ENCODE measurements at regions not wholly inside any gene's neighbourhood (a gene's known extent, or its start where the extent isn't known, plus 50 kb on each side); places are given as distances from the start of the nearest gene placed in this dataset.
A peak's percentile ranks its signal among the peaks of the same experiment; 100 is the strongest.
"Not testable (repeated sequence)": the region's sequence is repeated elsewhere in the genome, so short reads cannot be mapped to it uniquely, and the experiment has no call there.

GRCh38 chr1:174105086-174105485 is 54.2 kb upstream of the RABGAP1L start:
- no peak for DNase-seq (ENCODE audit: low spot score)

- no peak for DNase-seq (ENCODE audit: low spot score)
Observed at GRCh38 chr1:174103766-174104165, 55.6 kb upstream of the RABGAP1L start.

- not testable (repeated sequence) for DNase-seq (ENCODE audit: low spot score)
Observed at GRCh38 chr1:174101976-174102375, 57.3 kb upstream of the RABGAP1L start.

- DNase-seq (ENCODE audit: low spot score): no peak
Observed at GRCh38 chr1:174097426-174097825, 61.9 kb upstream of the RABGAP1L start.

- not testable (repeated sequence) for DNase-seq (ENCODE audit: low spot score)
Observed at GRCh38 chr1:174093789-174094188, 65.5 kb upstream of the RABGAP1L start.

GRCh38 chr1:174090471-174090870 is 68.3 kb upstream of the RC3H1 start:
- DNase-seq (ENCODE audit: low spot score): no peak

- no peak for DNase-seq (ENCODE audit: low spot score)
Observed at GRCh38 chr1:174080819-174081218, 58.7 kb upstream of the RC3H1 start.

- DNase-seq (ENCODE audit: low spot score): no peak
Observed at GRCh38 chr1:174079796-174080195, 57.6 kb upstream of the RC3H1 start.

GRCh38 chr1:174078916-174079315 is 56.8 kb upstream of the RC3H1 start:
- not testable (repeated sequence) for DNase-seq (ENCODE audit: low spot score)

- DNase-seq (ENCODE audit: low spot score): no peak
Observed at GRCh38 chr1:174077749-174078490, 55.8 kb upstream of the RC3H1 start.

GRCh38 chr1:174075245-174075692 is 53.1 kb upstream of the RC3H1 start:
- no peak for DNase-seq (ENCODE audit: low spot score)

GRCh38 chr1:174074757-174075156 is 52.6 kb upstream of the RC3H1 start:
- DNase-seq (ENCODE audit: low spot score): peak; percentile 37

- no peak for DNase-seq (ENCODE audit: low spot score)
Observed at GRCh38 chr1:174072581-174072980, 50.4 kb upstream of the RC3H1 start.

Data from putamen (tissue), 1 donor.